HG03558 (cell line): ENCODE measurements at regions not wholly inside any gene's neighbourhood (a gene's known extent, or its start where the extent isn't known, plus 50 kb on each side); places are given as distances from the start of the nearest gene placed in this dataset.

Experiments used
- ATAC-seq: cut with Tn5 transposase; IDR thresholded peaks from one replicate; pipeline ENCODE4 v1.9.1; 2021; ENCODE audit warnings: moderate number of reproducible peaks; ENCODE audit not compliant: unreplicated experiment; ENCODE audit errors: extremely low read depth

GRCh38 chr3:151935446-151935845 lies 62.0 kb downstream of the SUCNR1 start:
- ATAC-seq, result no peak

- no peak for ATAC-seq
These were observed 67.0 kb downstream of the SUCNR1 start for GRCh38 chr3:151940481-151940880.

- no peak for ATAC-seq
These were observed 70.1 kb downstream of the SUCNR1 start for GRCh38 chr3:151943539-151943938.

GRCh38 chr3:151944356-151944755 lies 70.9 kb downstream of the SUCNR1 start:
- no peak for ATAC-seq

- ATAC-seq, result no peak
These were observed 73.2 kb downstream of the SUCNR1 start for GRCh38 chr3:151946606-151947005.

GRCh38 chr3:151949706-151950105 lies 76.3 kb downstream of the SUCNR1 start:
- no peak for ATAC-seq

- no peak for ATAC-seq
These were observed 81.9 kb downstream of the SUCNR1 start for GRCh38 chr3:151955356-151955755.

GRCh38 chr3:151960961-151961580 lies 87.6 kb downstream of the SUCNR1 start:
- ATAC-seq, result no peak

GRCh38 chr3:151962352-151962751 lies 88.9 kb downstream of the SUCNR1 start:
- ATAC-seq, result no peak

GRCh38 chr3:151962912-151963311 lies 89.5 kb downstream of the SUCNR1 start:
- ATAC-seq, result no peak

- ATAC-seq, result no peak
These were observed 91.3 kb downstream of the SUCNR1 start for GRCh38 chr3:151964743-151965142.

- no peak for ATAC-seq
These were observed 95.7 kb downstream of the SUCNR1 start for GRCh38 chr3:151969026-151969642.

GRCh38 chr3:151971814-151972579 lies 98.6 kb downstream of the SUCNR1 start:
- ATAC-seq, result no peak

- no peak for ATAC-seq
These were observed 100.6 kb downstream of the SUCNR1 start for GRCh38 chr3:151974067-151974466.

- no peak for ATAC-seq
These were observed 103.0 kb downstream of the SUCNR1 start for GRCh38 chr3:151976211-151977050.

- ATAC-seq, result no peak
These were observed 106.5 kb downstream of the SUCNR1 start for GRCh38 chr3:151979906-151980305.

GRCh38 chr3:151983538-151983937 lies 110.1 kb downstream of the SUCNR1 start:
- no peak for ATAC-seq

GRCh38 chr3:151985787-151986430 lies 112.5 kb downstream of the SUCNR1 start:
- ATAC-seq, result no peak

GRCh38 chr3:151987893-151988292 lies 114.5 kb downstream of the SUCNR1 start:
- no peak for ATAC-seq

- no peak for ATAC-seq
These were observed 116.2 kb downstream of the SUCNR1 start for GRCh38 chr3:151989621-151990020.
